Spleen (tissue), 7 donors: ENCODE measurements at regions not wholly inside any gene's neighbourhood (a gene's known extent, or its start where the extent isn't known, plus 50 kb on each side); places are given as distances from the start of the nearest gene placed in this dataset.

ENCODE experiments used
- CTCF ChIP-seq, 11 experiments: fragments of 200-600 bp in 7 of 11; fragments of 450-650 bp in 4 of 11; sonication (generic) in 4 of 11; IDR thresholded peaks in 8 of 11; conservative IDR thresholded peaks in 3 of 11; 1 replicate in 7 of 11; 2 replicates in 4 of 11; pipeline versions ENCODE4 v1.4.0 to v1.8.0; 2016 to 2021; ENCODE audit warnings: antibody characterized with exemption in 11 of 11, inconsistent platforms in 4 of 11, mild to moderate bottlenecking in 1 of 11
- POLR2A ChIP-seq, 3 donors: fragments of 450-650 bp; IDR thresholded peaks; one replicate each; pipeline ENCODE4 v1.5.1; 2017; ENCODE audit warnings: antibody characterized with exemption in 3 of 3, mild to moderate bottlenecking in 1 of 3
- donor health status: DM: no; HTN: no; CAD: no; lungs with moderate emphysema.
- donor health status: DM: no; HTN: no; CAD: no.
- donor health status: DM: no; HTN: no; CAD: no.

- TF ChIP-seq CTCF (IDR thresholded peaks at IDR 0.05 in 8 of 11, conservative IDR thresholded peaks at IDR 0.05 in 3 of 11) (no peak), POLR2A (IDR thresholded peaks at IDR 0.05) (no peak)
Observed at GRCh38 chr4:103400405-103400804, 202.3 kb upstream of the CENPE start.
